ENCODE measurements at regions not wholly inside any gene's neighbourhood (a gene's known extent, or its start where the extent isn't known, plus 50 kb on each side); places are given as distances from the start of the nearest gene placed in this dataset.
"Not testable (repeated sequence)": the region's sequence is repeated elsewhere in the genome, so short reads cannot be mapped to it uniquely, and the experiment has no call there.

GRCh38 chr4:138344851-138345250 is 102.7 kb upstream of the SLC7A11 start:
- Histone ChIP-seq H3K79me2 (ENCODE audit: insufficient read depth) (no peaks in the 10 kb centered on the region), H3K36me3 (ENCODE audit: low read depth) (no peaks in the 10 kb centered on the region), H3K9ac (no peak overlapping the region), H3K27me3 (replicated peaks; ENCODE audit: insufficient read depth) (no peaks in the 10 kb centered on the region), H3K4me2 (ENCODE audit: unreplicated experiment) (no peak overlapping the region), H3K4me3 (no peak overlapping the region), H3K27ac (no peak overlapping the region), H3F3A (ENCODE audit: insufficient read depth) (no peaks in the 10 kb centered on the region), H3K4me1 (ENCODE audit: insufficient read depth) (no peaks in the 10 kb centered on the region), H2AFZ (no peak overlapping the region), H4K20me1 (ENCODE audit: insufficient read depth) (no peaks in the 10 kb centered on the region), H3K9me2 (ENCODE audit: insufficient read depth) (no peaks in the 10 kb centered on the region), H3K9me3 (ENCODE audit: low read depth) (no peaks in the 10 kb centered on the region)
- TF ChIP-seq EZH2phosphoT487 (IDR thresholded peaks at IDR 0.05; ENCODE audit: insufficient read depth, low read depth) (no peak), EZH2 (IDR thresholded peaks at IDR 0.05; ENCODE audit: insufficient read depth, poor library complexity, severe bottlenecking) (no peak)
- in situ Hi-C loops (cut with MboI): no loop called here
- no peak for DNase-seq
- 73 to 80% methylated on average over 4 of the region's 4 CpGs for WGBS, 2 experiments (ENCODE audit: low coverage in 1 of 2, low lambda C conversion rate in 2 of 2, missing lambda C conversion rate in 2 of 2)

- no peaks in the 10 kb centered on the region for H3K27me3 ChIP-seq (replicated peaks; ENCODE audit: insufficient read depth)
- H3K27ac ChIP-seq: no peak overlapping the region
- H3K9me2 ChIP-seq (ENCODE audit: insufficient read depth): no peaks in the 10 kb centered on the region
- H3K79me2 ChIP-seq (ENCODE audit: insufficient read depth): no peaks in the 10 kb centered on the region
- H3F3A ChIP-seq (ENCODE audit: insufficient read depth): no peaks in the 10 kb centered on the region
- H3K4me2 ChIP-seq (ENCODE audit: unreplicated experiment): no peak overlapping the region
- H3K4me3 ChIP-seq: no peak overlapping the region
- no peak overlapping the region for H3K9ac ChIP-seq
- DNase-seq: no peak
- no peaks in the 10 kb centered on the region for H3K9me3 ChIP-seq (ENCODE audit: low read depth)
- no peak for TF ChIP-seq EZH2phosphoT487 (IDR thresholded peaks at IDR 0.05; ENCODE audit: insufficient read depth, low read depth)
- no peak for TF ChIP-seq EZH2 (IDR thresholded peaks at IDR 0.05; ENCODE audit: insufficient read depth, poor library complexity, severe bottlenecking)
- H2AFZ ChIP-seq: no peak overlapping the region
- in situ Hi-C loops (cut with MboI): no loop called here
- 90 to 97% methylated on average over 1 of the region's 1 CpG for WGBS, 2 experiments (ENCODE audit: low coverage in 1 of 2, low lambda C conversion rate in 2 of 2, missing lambda C conversion rate in 2 of 2)
- H4K20me1 ChIP-seq (ENCODE audit: insufficient read depth): no peaks in the 10 kb centered on the region
- H3K4me1 ChIP-seq (ENCODE audit: insufficient read depth): no peaks in the 10 kb centered on the region
- H3K36me3 ChIP-seq (ENCODE audit: low read depth): no peaks in the 10 kb centered on the region
Measured at GRCh38 chr4:138344054-138344453, 101.9 kb upstream of the SLC7A11 start.

- Histone ChIP-seq H3K27ac (no peak overlapping the region), H3K79me2 (ENCODE audit: insufficient read depth) (no peaks in the 10 kb centered on the region), H3K4me1 (ENCODE audit: insufficient read depth) (no peaks in the 10 kb centered on the region), H3F3A (ENCODE audit: insufficient read depth) (no peaks in the 10 kb centered on the region), H3K36me3 (ENCODE audit: low read depth) (no peaks in the 10 kb centered on the region), H3K9me3 (ENCODE audit: low read depth) (no peaks in the 10 kb centered on the region), H3K27me3 (replicated peaks; ENCODE audit: insufficient read depth) (no peaks in the 10 kb centered on the region), H3K4me2 (ENCODE audit: unreplicated experiment) (no peak overlapping the region), H2AFZ (no peak overlapping the region), H4K20me1 (ENCODE audit: insufficient read depth) (no peaks in the 10 kb centered on the region), H3K4me3 (no peak overlapping the region), H3K9me2 (ENCODE audit: insufficient read depth) (no peaks in the 10 kb centered on the region), H3K9ac (no peak overlapping the region)
- no peak for DNase-seq
- in situ Hi-C loops (cut with MboI): no loop called here
- TF ChIP-seq EZH2phosphoT487 (IDR thresholded peaks at IDR 0.05; ENCODE audit: insufficient read depth, low read depth) (no peak), EZH2 (IDR thresholded peaks at IDR 0.05; ENCODE audit: insufficient read depth, poor library complexity, severe bottlenecking) (no peak)
- 86 to 91% methylated on average over 3 of the region's 3 CpGs for WGBS, 2 experiments (ENCODE audit: low coverage in 1 of 2, low lambda C conversion rate in 2 of 2, missing lambda C conversion rate in 2 of 2)
Measured at GRCh38 chr4:138341739-138342415, 99.7 kb upstream of the SLC7A11 start.

- no peaks in the 10 kb centered on the region for H3F3A ChIP-seq (ENCODE audit: insufficient read depth)
- H3K4me1 ChIP-seq (ENCODE audit: insufficient read depth): no peaks in the 10 kb centered on the region
- no peak overlapping the region for H3K4me3 ChIP-seq
- H3K27me3 ChIP-seq (replicated peaks; ENCODE audit: insufficient read depth): no peaks in the 10 kb centered on the region
- no peak overlapping the region for H2AFZ ChIP-seq
- no peaks in the 10 kb centered on the region for H3K9me2 ChIP-seq (ENCODE audit: insufficient read depth)
- no peak overlapping the region for H3K9ac ChIP-seq
- H3K36me3 ChIP-seq (ENCODE audit: low read depth): no peaks in the 10 kb centered on the region
- H4K20me1 ChIP-seq (ENCODE audit: insufficient read depth): no peaks in the 10 kb centered on the region
- H3K4me2 ChIP-seq (ENCODE audit: unreplicated experiment): no peak overlapping the region
- TF ChIP-seq EZH2phosphoT487 (IDR thresholded peaks at IDR 0.05; ENCODE audit: insufficient read depth, low read depth) (no peak), EZH2 (IDR thresholded peaks at IDR 0.05; ENCODE audit: insufficient read depth, poor library complexity, severe bottlenecking) (no peak)
- H3K9me3 ChIP-seq (ENCODE audit: low read depth): no peaks in the 10 kb centered on the region
- WGBS, 2 experiments (ENCODE audit: low coverage in 1 of 2, low lambda C conversion rate in 2 of 2, missing lambda C conversion rate in 2 of 2): 77 to 81% methylated on average over 2 of the region's 2 CpGs
- H3K79me2 ChIP-seq (ENCODE audit: insufficient read depth): no peaks in the 10 kb centered on the region
- DNase-seq: no peak
- no peak overlapping the region for H3K27ac ChIP-seq
- in situ Hi-C loops (cut with MboI): no loop called here
Measured at GRCh38 chr4:138338840-138339239, 96.7 kb upstream of the SLC7A11 start.

GRCh38 chr4:138338222-138338621 is 96.1 kb upstream of the SLC7A11 start:
- H3K9me2 ChIP-seq (ENCODE audit: insufficient read depth); H3K27me3 ChIP-seq (replicated peaks; ENCODE audit: insufficient read depth); H3K27ac ChIP-seq; H4K20me1 ChIP-seq (ENCODE audit: insufficient read depth); DNase-seq; in situ Hi-C loops (cut with MboI); H3K9ac ChIP-seq; H3K79me2 ChIP-seq (ENCODE audit: insufficient read depth); H3K9me3 ChIP-seq (ENCODE audit: low read depth); H3K4me3 ChIP-seq; H3K4me2 ChIP-seq (ENCODE audit: unreplicated experiment); H3K36me3 ChIP-seq (ENCODE audit: low read depth); H3F3A ChIP-seq (ENCODE audit: insufficient read depth); H3K4me1 ChIP-seq (ENCODE audit: insufficient read depth); H2AFZ ChIP-seq: not testable (repeated sequence)
- WGBS, 2 experiments (ENCODE audit: low coverage in 1 of 2, low lambda C conversion rate in 2 of 2, missing lambda C conversion rate in 2 of 2): 93 to 98% methylated on average over 6 of the region's 6 CpGs

Data from GM23248 (cell line).